ENCODE measurements at regions not wholly inside any gene's neighbourhood (a gene's known extent, or its start where the extent isn't known, plus 50 kb on each side); places are given as distances from the start of the nearest gene placed in this dataset.

DNA sequence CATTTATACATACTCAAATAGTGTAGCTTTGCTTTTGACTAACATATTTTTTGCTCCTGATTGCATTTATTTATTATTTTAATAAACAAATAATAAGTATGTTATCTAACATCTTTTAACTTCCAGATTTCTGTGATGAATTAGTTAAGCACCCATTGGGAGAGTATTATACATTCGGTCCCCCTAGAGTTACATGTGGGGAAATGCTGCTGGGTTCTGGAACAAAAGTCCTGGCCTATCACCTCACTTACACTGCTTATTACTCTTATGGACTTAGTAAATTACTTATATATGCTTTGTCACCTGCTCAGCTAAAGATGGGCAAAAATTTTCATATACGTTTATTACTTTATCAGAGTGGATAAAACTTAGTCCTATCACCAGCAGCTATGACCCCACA lies 1163.0 kb downstream of the FAM181B start:
- no peak overlapping the region for H2AFZ ChIP-seq (ENCODE audit: low read depth, low read length)
- no peak for FAIRE-seq
- no TSS peak for BruUV-seq (replicated peaks)

More for the DNA sequence above, 1163.0 kb downstream of the FAM181B start:
- Histone ChIP-seq H4K20me1 (replicated peaks; ENCODE audit: control insufficient read depth, extremely low read depth, insufficient read depth, low read length) (no peaks in the 10 kb centered on the region), H3K36me3 (ENCODE audit: control insufficient read depth in 2 of 2, extremely low read depth in 1 of 2, insufficient read depth in 2 of 2, low read length in 2 of 2) (no peaks in the 10 kb centered on the region), H3K27ac (ENCODE audit: insufficient read depth, low read depth, low read length) (no peak overlapping the region), H3K4me1 (ENCODE audit: control insufficient read depth, extremely low read depth, insufficient read depth, low read length) (no peaks in the 10 kb centered on the region), H3K4me3 (replicated peaks in 1 of 3; ENCODE audit: insufficient read depth in 1 of 3, low read depth in 1 of 3, low read length in 3 of 3) (no peak overlapping the region), H3K9me3 (replicated peaks; ENCODE audit: control insufficient read depth, insufficient read depth, low read length) (no peaks in the 10 kb centered on the region), H3K9me1 (replicated peaks; ENCODE audit: control insufficient read depth, extremely low read depth, insufficient read depth, low read length) (no peaks in the 10 kb centered on the region), H3K27me3 (ENCODE audit: control insufficient read depth in 2 of 2, insufficient read depth in 2 of 2, low read length in 2 of 2) (no peaks in the 10 kb centered on the region), H3K4me2 (ENCODE audit: insufficient read depth, low read length) (no peak overlapping the region), H3K9ac (replicated peaks; ENCODE audit: extremely low read depth, insufficient read depth, low read length) (no peak overlapping the region), H3K79me2 (ENCODE audit: control insufficient read depth, insufficient read depth, low read length) (no peaks in the 10 kb centered on the region)
- dilution Hi-C loops (cut with MboI; ENCODE audit: extremely low pct_ligation_motif_present, low sequenced_read_pairs) = no loop called here
- no peak for DNase-seq (ENCODE audit: low read depth, low spot score)
- POLR2A ChIA-PET = interaction anchor here (0.7 kb wide), 1 partner anchor 1655 kb away, joined by 13 read pairs; no protein-coding TSS in a partner anchor
- CTCF ChIA-PET = no interaction called here
- intact Hi-C loops (cut with micrococcal nuclease) = no loop called here
- TF ChIP-seq CTCF (IDR thresholded peaks at IDR 0.05; ENCODE audit: extremely low read depth in 1 of 2, insufficient read depth in 1 of 2, low read depth in 1 of 2, low read length in 2 of 2) = no peak
- TF ChIP-seq MYC (IDR thresholded peaks at IDR 0.05; ENCODE audit: low read depth, low read length) = no peak
- TF ChIP-seq, protein P1, sequence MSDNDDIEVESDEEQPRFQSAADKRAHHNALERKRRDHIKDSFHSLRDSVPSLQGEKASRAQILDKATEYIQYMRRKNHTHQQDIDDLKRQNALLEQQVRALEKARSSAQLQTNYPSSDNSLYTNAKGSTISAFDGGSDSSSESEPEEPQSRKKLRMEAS (IDR thresholded peaks at IDR 0.05; ENCODE audit: insufficient read depth, insufficient read length) = no peak
- TF ChIP-seq JUN (IDR thresholded peaks at IDR 0.05; ENCODE audit: borderline replicate concordance, insufficient read depth, insufficient read length, low read depth) = no peak
- TF ChIP-seq FOS (IDR thresholded peaks at IDR 0.05; ENCODE audit: borderline replicate concordance, insufficient read depth, low read length) = no peak
- no peak for TF ChIP-seq EZH2 (IDR thresholded peaks at IDR 0.05; ENCODE audit: borderline replicate concordance, low read depth, low read length, severe bottlenecking)
- TF ChIP-seq POLR2AphosphoS5 (IDR thresholded peaks at IDR 0.05; ENCODE audit: insufficient read depth, low read depth, low read length) = no peak
- TF ChIP-seq GATA2 (IDR thresholded peaks at IDR 0.05; ENCODE audit: insufficient read depth, insufficient read length, low read depth, low read length) = no peak
- TF ChIP-seq POLR2A (IDR thresholded peaks at IDR 0.05; ENCODE audit: low read depth, low read length) = no peak
